ENCODE measurements at regions not wholly inside any gene's neighbourhood (a gene's known extent, or its start where the extent isn't known, plus 50 kb on each side); places are given as distances from the start of the nearest gene placed in this dataset.
"Not testable (repeated sequence)": the region's sequence is repeated elsewhere in the genome, so short reads cannot be mapped to it uniquely, and the experiment has no call there.

DNA sequence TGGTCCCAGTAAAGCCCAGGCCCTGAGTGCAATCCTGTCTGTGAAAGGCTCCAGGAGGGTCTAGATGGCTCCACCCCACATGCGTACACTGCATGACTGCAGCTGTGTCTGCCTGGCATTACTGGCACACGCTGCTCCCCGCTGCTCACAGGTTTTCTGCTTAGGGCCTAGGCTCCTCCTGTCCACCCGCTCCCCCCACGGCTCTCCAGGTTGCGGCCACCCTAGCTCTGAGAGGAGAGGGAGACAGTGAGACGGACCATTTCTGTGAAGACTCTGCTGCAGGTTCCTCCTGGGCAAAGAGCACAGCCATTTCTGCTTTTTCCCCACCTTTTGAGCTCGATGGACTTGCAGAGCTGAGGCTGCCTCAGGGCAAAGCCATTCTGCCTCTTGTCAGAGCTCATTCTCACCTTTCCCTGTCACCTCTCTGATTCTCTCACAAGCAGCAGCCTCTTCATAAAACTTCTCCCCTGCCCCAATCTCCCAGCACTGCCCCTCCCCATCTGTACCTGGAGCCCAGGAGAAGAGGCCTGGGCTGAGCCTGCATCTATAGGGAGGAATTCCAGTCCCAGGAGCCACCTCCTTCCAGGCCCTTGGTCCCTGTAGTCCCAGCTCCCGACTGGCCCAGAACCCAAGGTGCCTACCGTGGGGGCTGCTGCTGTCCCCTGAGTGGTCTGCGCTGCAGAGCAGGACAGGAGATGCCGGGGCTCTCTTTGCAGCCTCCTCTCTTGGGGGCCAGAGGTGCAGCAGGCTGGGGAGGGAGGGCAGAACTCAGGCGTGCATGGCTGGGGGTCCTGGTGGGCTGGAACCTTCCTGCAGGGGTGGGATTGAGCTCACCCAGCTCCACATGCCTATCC lies 433.7 kb upstream of the B3GAT1 start:
- no peak for DNase-seq (ENCODE audit: low read depth)

- DNase-seq (ENCODE audit: low read depth): no peak
These were observed 432.8 kb upstream of the B3GAT1 start for GRCh38 chr11:134844838-134845237.

- no peak for DNase-seq (ENCODE audit: low read depth)
These were observed 431.7 kb upstream of the B3GAT1 start for GRCh38 chr11:134843735-134844134.

- no peak for DNase-seq (ENCODE audit: low read depth)
These were observed 431.0 kb upstream of the B3GAT1 start for GRCh38 chr11:134843020-134843419.

DNA sequence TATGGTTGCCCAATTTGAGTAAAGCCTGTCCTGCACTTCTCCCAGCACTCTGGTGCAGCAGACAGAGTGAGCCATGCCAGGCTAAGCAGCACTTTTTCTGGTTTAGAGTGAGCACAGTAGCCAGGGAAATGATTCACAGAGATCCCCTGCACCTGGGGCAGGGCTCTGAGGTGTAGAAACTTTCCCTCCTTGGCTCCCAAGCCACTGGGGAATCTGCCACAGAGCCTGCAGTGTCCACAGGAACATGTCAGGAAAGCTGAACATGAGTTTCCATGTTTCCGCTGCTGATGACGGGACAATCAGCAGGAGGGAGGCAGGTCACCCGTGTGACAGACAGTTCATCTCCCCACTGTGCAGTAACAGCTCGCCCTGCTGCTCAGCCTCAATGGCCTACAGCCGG lies 429.9 kb upstream of the B3GAT1 start:
- DNase-seq (ENCODE audit: low read depth): no peak

GRCh38 chr11:134841411-134841810 lies 429.4 kb upstream of the B3GAT1 start:
- no peak for DNase-seq (ENCODE audit: low read depth)

DNA sequence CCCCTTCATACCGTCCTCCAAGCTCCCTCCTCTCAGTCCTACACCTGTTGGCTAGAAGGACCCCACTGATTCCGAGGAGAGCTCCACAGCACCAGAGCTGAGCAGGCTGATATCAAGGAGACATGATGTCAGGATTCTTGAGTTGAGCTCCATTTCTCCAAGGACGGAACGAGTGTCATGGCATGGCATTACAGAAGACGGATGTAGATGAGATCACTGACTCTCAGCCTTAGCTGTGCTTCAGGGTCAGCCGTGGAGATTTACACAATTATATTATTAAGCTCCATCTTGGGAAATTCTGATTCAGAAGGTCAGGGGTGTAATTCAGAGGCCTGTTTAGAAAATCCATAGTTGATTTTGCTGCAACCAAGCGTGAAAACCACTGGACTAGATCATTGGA lies 428.9 kb upstream of the B3GAT1 start:
- DNase-seq (ENCODE audit: low read depth): no peak

DNA sequence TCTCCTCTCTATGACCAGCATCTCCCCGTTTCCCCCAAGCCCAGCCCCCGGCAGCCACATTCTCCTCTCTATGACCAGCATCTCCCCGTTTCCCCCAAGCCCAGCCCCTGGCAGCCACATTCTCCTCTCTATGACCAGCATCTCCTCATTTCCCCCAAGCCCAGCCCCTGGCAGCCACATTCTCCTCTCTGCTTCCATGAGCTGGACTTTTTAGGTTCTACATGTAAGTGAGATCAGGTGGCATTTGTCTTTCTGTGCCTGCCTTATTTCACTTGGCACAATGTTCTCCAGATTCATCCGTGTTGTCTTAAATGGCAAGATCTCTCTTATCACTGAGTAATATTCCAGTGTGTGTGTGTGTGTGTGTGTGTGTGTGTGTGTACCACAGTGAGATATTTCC lies 428.1 kb upstream of the B3GAT1 start:
- DNase-seq (ENCODE audit: low read depth): not testable (repeated sequence)

DNA sequence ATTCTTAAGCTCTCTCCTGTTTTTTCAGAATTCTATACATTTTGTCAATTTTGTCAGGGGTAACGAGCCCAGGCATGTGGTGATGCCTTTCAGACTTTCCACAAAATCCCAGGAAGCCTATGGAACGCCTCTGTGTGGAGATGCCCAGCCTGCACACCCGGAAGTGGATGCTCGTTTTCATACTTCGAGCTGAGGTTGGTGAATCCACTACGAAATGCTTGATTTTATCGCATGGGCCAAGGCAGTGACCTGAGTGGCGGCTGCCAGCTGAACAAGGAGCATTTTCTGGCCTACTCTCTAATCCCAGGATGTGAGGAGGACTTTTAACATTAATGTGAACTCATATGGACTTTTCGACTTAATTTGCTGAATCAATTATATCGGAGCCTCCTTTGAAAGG lies 426.7 kb upstream of the B3GAT1 start:
- DNase-seq (ENCODE audit: low read depth): no peak

- DNase-seq (ENCODE audit: low read depth): no peak
These were observed 425.8 kb upstream of the B3GAT1 start for GRCh38 chr11:134837887-134838232.

GRCh38 chr11:134837166-134837886 lies 425.3 kb upstream of the B3GAT1 start:
- no peak for DNase-seq (ENCODE audit: low read depth)

GRCh38 chr11:134836561-134836960 lies 424.5 kb upstream of the B3GAT1 start:
- no peak for DNase-seq (ENCODE audit: low read depth)

DNA sequence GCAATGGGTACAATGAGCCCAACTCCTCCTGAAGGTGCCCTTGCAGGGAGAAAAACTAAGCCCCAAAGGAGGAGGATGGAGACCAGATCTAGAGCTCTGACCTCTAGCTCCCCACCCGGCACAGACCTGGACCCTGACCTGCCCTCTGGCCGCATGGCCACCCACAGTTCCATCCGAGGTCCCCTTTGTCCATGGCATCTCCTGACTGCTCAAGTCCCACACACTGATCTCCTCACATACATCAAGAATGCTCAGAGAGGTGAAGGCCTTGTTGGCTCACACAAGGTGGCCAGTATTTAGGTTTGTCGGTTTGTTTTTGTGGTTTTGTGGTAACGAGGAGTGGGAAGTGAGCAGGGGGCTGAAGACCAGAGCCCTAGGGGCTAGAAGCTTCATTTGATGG lies 423.5 kb upstream of the B3GAT1 start:
- DNase-seq (ENCODE audit: low read depth): no peak

- no peak for DNase-seq (ENCODE audit: low read depth)
These were observed 418.3 kb upstream of the B3GAT1 start for GRCh38 chr11:134830312-134830711.

DNA sequence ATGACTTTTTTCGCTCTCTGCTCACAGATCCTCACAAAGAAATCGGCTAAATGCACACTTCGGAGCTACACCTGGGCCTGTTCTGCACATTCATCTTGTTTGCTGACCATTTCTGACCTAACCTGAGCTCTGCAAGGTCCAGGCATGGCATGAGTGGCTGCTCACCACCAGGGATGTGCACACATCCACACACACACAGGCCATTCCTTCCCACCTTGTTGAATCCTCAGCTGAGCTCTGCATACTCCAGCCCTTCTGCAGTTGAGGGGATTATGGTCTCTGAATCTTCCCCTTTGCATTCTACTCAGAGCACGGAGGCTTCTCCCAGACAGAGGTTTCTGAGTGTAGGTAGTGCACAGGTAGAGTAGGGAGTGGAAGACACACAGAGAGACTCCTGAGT lies 411.9 kb upstream of the B3GAT1 start:
- no peak for DNase-seq (ENCODE audit: low read depth)

DNA sequence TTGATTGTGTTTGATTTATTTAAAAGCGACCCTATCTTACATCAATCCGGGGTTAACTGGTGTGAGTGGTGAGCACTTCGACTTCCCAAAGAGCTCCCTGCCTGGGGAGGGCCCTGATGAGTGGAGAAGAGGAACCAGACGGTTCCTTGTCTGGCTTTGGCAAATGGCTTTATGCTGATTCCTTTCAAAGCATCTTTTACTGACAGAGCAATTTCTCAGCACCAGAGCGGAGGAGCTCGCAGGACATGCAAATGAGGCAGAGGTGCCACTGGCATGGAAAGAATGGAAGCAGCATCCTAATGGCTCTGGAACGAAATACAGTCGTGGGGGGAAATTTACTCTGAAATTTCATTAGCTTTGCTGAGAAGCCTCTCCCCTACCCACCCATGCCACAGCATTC lies 410.9 kb upstream of the B3GAT1 start:
- DNase-seq (ENCODE audit: low read depth): no peak

GRCh38 chr11:134821422-134821821 lies 409.4 kb upstream of the B3GAT1 start:
- DNase-seq (ENCODE audit: low read depth): no peak

DNA sequence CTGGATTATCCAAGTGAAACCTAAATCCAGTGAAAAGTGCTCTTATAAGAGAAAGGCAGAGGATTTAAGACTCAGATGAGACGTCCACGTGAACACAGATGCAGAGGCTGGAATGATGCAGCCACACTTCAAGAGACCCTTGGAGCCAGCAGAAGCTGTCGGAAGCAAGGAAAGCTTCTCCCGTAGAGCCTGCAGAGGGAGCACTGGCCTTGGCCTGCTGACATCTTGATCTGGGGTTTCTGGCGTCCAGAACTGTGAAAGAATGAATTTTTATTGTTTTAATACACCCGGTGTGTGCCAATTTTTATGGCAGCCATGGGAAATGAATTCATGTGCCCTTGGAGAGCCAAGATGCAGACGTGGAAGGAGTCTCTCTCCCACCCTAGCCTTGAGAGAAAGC lies 407.0 kb upstream of the B3GAT1 start:
- DNase-seq (ENCODE audit: low read depth): no peak

DNA sequence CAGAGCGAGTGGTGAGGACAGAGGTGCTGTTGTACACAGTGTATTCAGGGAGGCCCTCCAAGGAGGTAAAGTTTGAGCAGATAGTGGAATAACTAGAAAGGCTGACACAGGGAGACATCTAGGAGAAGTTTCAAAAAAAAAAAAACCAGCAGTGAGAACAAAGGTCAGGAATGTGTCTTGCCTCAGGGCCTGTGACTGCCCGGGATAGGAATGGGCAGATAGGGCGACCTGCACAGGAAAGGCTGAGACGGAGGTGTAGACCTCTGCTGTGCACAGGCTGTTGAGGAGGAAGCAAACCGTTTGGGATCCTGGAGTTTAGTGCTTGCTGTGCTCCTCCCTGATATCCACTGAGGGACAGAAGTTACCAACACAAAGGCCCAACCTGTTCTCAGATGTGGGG lies 406.5 kb upstream of the B3GAT1 start:
- no peak for DNase-seq (ENCODE audit: low read depth)

- DNase-seq (ENCODE audit: low read depth): no peak
These were observed 403.4 kb upstream of the B3GAT1 start for GRCh38 chr11:134815404-134815803.

DNA sequence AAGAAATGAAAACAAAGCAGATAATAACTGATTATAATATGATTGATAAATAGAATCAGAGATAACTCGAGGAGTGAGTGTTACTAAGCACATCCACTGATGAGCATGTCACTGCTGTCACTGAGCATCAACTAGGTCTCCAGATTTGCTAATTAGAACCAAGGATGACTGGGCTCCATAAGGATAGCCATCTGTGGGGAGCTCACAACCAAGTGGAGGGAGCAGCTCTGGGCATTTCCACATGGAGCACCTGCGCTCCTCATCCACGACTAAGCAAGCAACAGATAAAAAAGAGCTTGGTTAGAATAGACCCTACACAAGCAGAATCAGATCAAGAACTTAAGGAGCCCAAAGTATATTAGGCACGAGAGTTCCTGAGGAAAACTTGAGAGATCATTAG lies 396.0 kb upstream of the B3GAT1 start:
- no peak for DNase-seq (ENCODE audit: low read depth)

DNA sequence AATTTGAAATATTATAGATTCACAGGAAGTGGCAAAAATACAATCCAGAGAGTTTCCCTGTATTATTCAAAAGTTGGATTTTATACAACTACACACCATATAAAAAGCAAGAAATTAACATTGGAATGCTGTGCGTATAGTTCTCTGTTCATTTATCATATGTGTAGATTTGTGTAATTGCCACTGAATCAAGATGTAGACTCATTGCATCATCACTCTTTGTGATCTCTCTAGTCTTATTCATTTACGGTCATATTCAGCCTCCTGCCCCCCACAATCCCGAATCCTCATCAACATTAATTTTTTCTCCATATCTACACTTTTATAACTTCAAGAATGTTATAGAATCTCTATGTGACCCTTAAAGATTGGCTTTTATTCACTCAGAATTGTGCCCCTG lies 390.6 kb upstream of the B3GAT1 start:
- DNase-seq (ENCODE audit: low read depth): no peak

- DNase-seq (ENCODE audit: low read depth): no peak
These were observed 390.1 kb upstream of the B3GAT1 start for GRCh38 chr11:134802116-134802515.

DNA sequence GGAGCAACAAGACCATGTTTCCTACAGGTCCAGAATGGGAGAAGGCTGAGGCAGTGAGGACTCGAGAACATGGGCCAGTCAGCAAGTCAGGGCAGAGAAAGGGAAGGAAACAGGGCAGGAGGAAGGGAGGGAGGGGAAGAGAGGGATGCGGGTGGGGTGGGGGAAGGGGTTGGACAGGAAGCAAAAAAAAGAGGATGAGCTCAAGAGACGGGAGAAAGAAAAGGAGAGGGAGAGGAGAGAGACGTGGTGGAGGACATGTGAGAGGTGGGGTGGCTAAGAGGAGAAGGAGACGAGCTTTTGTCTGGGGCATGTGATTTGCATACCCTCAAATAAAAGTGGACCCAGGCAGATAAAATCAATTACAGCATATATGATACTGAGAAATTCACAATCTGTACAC lies 389.5 kb upstream of the B3GAT1 start:
- DNase-seq (ENCODE audit: low read depth): no peak
